Spleen (tissue), 7 donors: ENCODE measurements at regions not wholly inside any gene's neighbourhood (a gene's known extent, or its start where the extent isn't known, plus 50 kb on each side); places are given as distances from the start of the nearest gene placed in this dataset.

ENCODE experiments used
- POLR2A ChIP-seq, 3 donors: fragments of 450-650 bp; IDR thresholded peaks; one replicate each; pipeline ENCODE4 v1.5.1; 2017; ENCODE audit warnings: antibody characterized with exemption in 3 of 3, mild to moderate bottlenecking in 1 of 3
- TF ChIP-seq, protein P1 (sequence below), 11 experiments: fragments of 200-600 bp in 7 of 11; fragments of 450-650 bp in 4 of 11; sonication (generic) in 4 of 11; IDR thresholded peaks in 8 of 11; conservative IDR thresholded peaks in 3 of 11; 1 replicate in 7 of 11; 2 replicates in 4 of 11; pipeline versions ENCODE4 v1.4.0 to v1.8.0; 2016 to 2021; ENCODE audit warnings: antibody characterized with exemption in 11 of 11, inconsistent platforms in 4 of 11, mild to moderate bottlenecking in 1 of 11
- donor health status: DM: no; HTN: no; CAD: no; lungs with moderate emphysema.
- donor health status: DM: no; HTN: no; CAD: no.
- donor health status: DM: no; HTN: no; CAD: no.

DNA sequence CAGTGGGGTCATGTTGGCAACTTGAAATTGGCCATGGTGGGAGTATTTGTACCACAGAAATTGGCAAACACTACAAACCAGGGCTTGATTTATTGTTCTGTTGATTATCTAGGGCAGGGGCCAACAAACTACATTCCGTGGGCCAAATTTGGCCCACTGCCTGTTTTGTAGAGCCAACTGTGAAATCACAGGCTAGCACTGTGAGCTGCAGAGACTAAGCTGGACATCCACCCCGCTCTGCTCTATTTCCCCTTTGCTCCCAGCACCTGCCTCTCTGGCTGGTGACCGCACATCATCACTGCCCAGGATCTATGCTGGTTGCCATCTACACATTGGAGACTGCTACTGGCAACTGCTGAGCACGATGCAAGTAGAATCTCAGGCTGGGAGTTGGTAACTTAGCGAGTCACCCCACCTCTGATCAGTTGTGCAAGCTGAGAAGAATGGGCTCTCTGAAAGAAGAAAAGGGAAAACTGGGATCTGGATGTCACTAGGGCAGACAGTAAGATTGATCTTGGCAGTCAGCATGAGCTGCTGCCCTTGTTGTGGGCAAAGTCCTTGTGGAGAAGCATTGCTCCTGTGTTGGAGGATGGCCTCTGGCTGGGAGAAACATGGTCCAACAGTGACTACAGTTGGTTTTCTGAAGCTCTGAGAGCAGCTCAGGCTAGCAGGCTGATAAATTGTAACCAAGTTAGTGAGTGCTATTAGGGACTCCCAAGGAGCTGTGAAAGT lies 144.7 kb upstream of the RAD23B start:
- TF ChIP-seq, protein P1, sequence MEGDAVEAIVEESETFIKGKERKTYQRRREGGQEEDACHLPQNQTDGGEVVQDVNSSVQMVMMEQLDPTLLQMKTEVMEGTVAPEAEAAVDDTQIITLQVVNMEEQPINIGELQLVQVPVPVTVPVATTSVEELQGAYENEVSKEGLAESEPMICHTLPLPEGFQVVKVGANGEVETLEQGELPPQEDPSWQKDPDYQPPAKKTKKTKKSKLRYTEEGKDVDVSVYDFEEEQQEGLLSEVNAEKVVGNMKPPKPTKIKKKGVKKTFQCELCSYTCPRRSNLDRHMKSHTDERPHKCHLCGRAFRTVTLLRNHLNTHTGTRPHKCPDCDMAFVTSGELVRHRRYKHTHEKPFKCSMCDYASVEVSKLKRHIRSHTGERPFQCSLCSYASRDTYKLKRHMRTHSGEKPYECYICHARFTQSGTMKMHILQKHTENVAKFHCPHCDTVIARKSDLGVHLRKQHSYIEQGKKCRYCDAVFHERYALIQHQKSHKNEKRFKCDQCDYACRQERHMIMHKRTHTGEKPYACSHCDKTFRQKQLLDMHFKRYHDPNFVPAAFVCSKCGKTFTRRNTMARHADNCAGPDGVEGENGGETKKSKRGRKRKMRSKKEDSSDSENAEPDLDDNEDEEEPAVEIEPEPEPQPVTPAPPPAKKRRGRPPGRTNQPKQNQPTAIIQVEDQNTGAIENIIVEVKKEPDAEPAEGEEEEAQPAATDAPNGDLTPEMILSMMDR (IDR thresholded peaks at IDR 0.05 in 8 of 11, conservative IDR thresholded peaks at IDR 0.05 in 3 of 11) = no peak
- TF ChIP-seq POLR2A (IDR thresholded peaks at IDR 0.05) = no peak
